Tibial nerve (tissue), 4 donors: ENCODE measurements at regions not wholly inside any gene's neighbourhood (a gene's known extent, or its start where the extent isn't known, plus 50 kb on each side); places are given as distances from the start of the nearest gene placed in this dataset.

Source experiments
- CTCF ChIP-seq, 5 experiments: fragments of 200-600 bp in 3 of 5; fragments of 450-650 bp in 2 of 5; sonication (generic) in 3 of 5; IDR thresholded peaks; one replicate each; pipeline ENCODE4 v1.5.1; 2016 to 2019; ENCODE audit warnings: antibody characterized with exemption in 5 of 5, mild to moderate bottlenecking in 3 of 5, moderate library complexity in 2 of 5
- EP300 ChIP-seq, 2 donors: sonication (generic); formaldehyde crosslinking; IDR thresholded peaks; one replicate each; pipeline ENCODE4 v1.6.1; 2017; ENCODE audit warnings: antibody characterized with exemption in 2 of 2, mild to moderate bottlenecking in 1 of 2
- POLR2A ChIP-seq, 2 donors: fragments of 450-650 bp; IDR thresholded peaks; one replicate each; pipeline ENCODE4 v1.6.1; 2017; ENCODE audit warnings: antibody characterized with exemption in 2 of 2, mild to moderate bottlenecking in 2 of 2, moderate library complexity in 2 of 2

- no peak for TF ChIP-seq CTCF (IDR thresholded peaks at IDR 0.05)
- no peak for TF ChIP-seq POLR2A (IDR thresholded peaks at IDR 0.05)
- no peak for TF ChIP-seq EP300 (IDR thresholded peaks at IDR 0.05)
Measured at GRCh38 chr5:72705178-72705577, 111.3 kb upstream of the TNPO1 start.
